22Rv1 (cell line): ENCODE measurements at regions not wholly inside any gene's neighbourhood (a gene's known extent, or its start where the extent isn't known, plus 50 kb on each side); places are given as distances from the start of the nearest gene placed in this dataset.

Source experiments
- H3K27ac ChIP-seq: fragments of 450-650 bp; 2 replicates; pipeline ENCODE4 v1.5.1; 2017
- CTCF ChIP-seq: fragments of 450-650 bp; IDR thresholded peaks from 2 replicates; pipeline ENCODE4 v1.5.1; 2017; ENCODE audit warnings: mild to moderate bottlenecking
- ZFX ChIP-seq: fragments of 450-650 bp; IDR thresholded peaks from 2 replicates; pipeline ENCODE4 v1.6.1; 2017; ENCODE audit warnings: antibody characterized with exemption, borderline replicate concordance

DNA sequence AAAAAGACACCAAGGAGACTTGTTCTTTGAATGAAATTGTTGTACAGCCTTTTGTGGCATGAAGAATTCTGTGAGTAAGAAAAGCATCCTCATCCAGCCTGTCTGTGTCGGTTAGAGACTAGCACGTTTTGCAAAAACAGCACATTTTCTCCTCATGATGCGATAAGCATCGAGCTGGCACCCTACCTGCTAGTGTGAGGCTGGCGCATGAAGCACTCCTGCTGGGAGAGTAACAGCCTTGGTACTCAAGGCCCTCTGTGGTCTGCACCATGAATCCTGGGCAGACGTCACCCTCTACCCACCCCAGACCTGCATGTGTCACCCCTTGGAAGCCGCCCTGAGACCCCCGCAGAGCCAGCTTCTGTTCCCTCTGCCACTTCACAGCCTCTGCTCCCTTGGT is 92.6 kb upstream of the TMEM132E start:
- H3K27ac ChIP-seq, result no peak overlapping the region
- no peak for TF ChIP-seq ZFX
- no peak for TF ChIP-seq CTCF

- no peak for TF ChIP-seq CTCF
- no peak for TF ChIP-seq ZFX
Observed at GRCh38 chr17:34485999-34486398, 93.4 kb upstream of the TMEM132E start.

DNA sequence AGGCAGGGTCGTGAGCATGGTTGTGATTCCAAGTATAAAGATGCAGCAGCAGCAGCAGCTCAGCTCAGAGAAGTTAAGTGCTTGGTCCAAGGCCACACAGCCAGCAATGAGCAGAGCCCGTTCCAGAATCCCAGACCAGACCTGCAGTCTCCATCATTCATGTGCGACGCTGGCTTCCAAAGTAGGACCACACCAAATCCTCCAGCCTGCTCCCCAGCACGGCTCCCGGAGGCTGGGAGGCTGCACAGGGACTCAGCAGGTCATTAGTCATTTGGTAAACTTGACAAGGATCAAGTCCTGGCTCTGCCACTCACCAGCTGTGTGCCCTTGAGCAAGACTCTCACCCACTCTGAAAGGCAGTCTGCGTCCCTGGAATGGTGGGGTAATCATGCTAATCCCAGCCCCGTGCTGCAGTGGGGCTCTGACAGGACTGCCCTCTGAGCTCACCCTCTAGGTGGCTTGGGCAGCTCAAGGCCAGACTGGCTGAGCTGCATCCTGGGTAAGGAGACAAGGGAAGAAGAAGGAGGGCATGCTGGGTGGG is 95.1 kb upstream of the TMEM132E start:
- no peak overlapping the region for H3K27ac ChIP-seq

More at GRCh38 chr17:34485999-34486398, 93.4 kb upstream of the TMEM132E start:
- H3K27ac ChIP-seq, result no peak overlapping the region

GRCh38 chr17:34482730-34483129 is 96.7 kb upstream of the TMEM132E start:
- TF ChIP-seq ZFX (no peak), CTCF (no peak)
- no peak overlapping the region for H3K27ac ChIP-seq

More for the DNA sequence above, 95.1 kb upstream of the TMEM132E start:
- TF ChIP-seq CTCF, result no peak

- no peak overlapping the region for H3K27ac ChIP-seq
- TF ChIP-seq ZFX (no peak), CTCF (no peak)
Observed at GRCh38 chr17:34481779-34482178, 97.6 kb upstream of the TMEM132E start.

- TF ChIP-seq ZFX, result no peak
- H3K27ac ChIP-seq, result no peak overlapping the region
Observed at GRCh38 chr17:34479371-34479770, 100.0 kb upstream of the TMEM132E start.

- TF ChIP-seq CTCF (no peak), ZFX (no peak)
- H3K27ac ChIP-seq, result no peak overlapping the region
Observed at GRCh38 chr17:34478244-34478643, 101.1 kb upstream of the TMEM132E start.

DNA sequence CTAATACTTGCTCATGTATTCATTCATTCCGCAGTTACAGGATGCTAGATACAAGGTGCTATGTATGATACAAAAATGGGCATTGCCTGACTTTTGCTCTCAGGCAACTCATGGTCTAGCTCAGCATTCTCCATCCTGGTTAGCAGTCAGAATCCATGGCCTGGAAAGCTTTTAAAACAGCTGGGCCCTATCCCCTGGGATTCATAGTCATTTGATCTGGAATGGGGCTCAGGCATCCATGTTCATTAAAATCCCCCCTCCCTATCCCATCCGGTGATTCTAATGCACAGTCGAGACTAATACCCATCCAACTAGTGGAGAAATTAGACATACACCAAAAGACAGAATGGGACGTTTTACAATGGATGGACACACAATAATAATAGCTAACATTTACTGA is 104.1 kb upstream of the TMEM132E start:
- TF ChIP-seq ZFX (no peak), CTCF (no peak)
- H3K27ac ChIP-seq, result no peak overlapping the region
